Motor neuron (in vitro differentiated cells): ENCODE measurements at regions not wholly inside any gene's neighbourhood (a gene's known extent, or its start where the extent isn't known, plus 50 kb on each side); places are given as distances from the start of the nearest gene placed in this dataset.

Source experiments
- ATAC-seq, 8 experiments: fragments of 200-7000 bp; cut with Tn5 transposase; replicated peaks in 6 of 8; 2 replicates each; pipeline ENCODE4 v1.8.0; 2021; ENCODE audit warnings: mild to moderate bottlenecking in 8 of 8, moderate library complexity in 8 of 8
- H3K27ac ChIP-seq, 2 donors: fragments of 250-450 bp; sonication (Bioruptor Pico); 2 replicates each; pipeline ENCODE4 v1.9.0; 2021; ENCODE audit warnings: antibody characterized with exemption in 2 of 2, mild to moderate bottlenecking in 2 of 2, moderate library complexity in 1 of 2
- H3K4me1 ChIP-seq, 2 donors: fragments of 250-450 bp; sonication (Bioruptor Pico); replicated peaks in 1 of 2; 2 replicates each; pipeline ENCODE4 v1.6.1; 2021; ENCODE audit warnings: antibody characterized with exemption in 2 of 2, mild to moderate bottlenecking in 2 of 2, moderate library complexity in 1 of 2
- H3K4me3 ChIP-seq, 5 donors: fragments of 250-450 bp; sonication (Bioruptor Pico); 2 replicates each; pipeline ENCODE4 v1.9.0; 2021; ENCODE audit warnings: antibody characterized with exemption in 5 of 5, mild to moderate bottlenecking in 5 of 5, moderate library complexity in 4 of 5
- WGBS, 10 experiments: fragments of 450-650 bp; shearing (Covaris generic); methylation state at CpG; one replicate each; pipeline ENCODE4 v1.0.0; 2022; 5-methylcytosine and 5-hydroxymethylcytosine counted together
- in situ Hi-C, 9 experiments: fragments of 400-800 bp; cut with MboI; loops; one replicate each; pipeline ENCODE4 v1.15.0; 2021; ENCODE audit warnings: low sequenced_read_pairs in 9 of 9, low pct_unique_long_range_greater_than_20kb in 2 of 9; ENCODE audit not compliant: unreplicated experiment in 9 of 9

GRCh38 chr1:222163895-222164294 lies 384.0 kb downstream of the HHIPL2 start:
- no peak for ATAC-seq
- no peak overlapping the region for H3K27ac ChIP-seq
- in situ Hi-C loops: loop anchor here in 1 of 9 experiments (25.0 kb wide), 2 partner anchors 427 to 627 kb away; partner anchors contain the start of gene DUSP10
- WGBS, 10 experiments: 20 to 60% (median 44%) methylated on average over 1 to 2 of the region's 2 CpGs; no CpG with 5 or more reads in 4 of the 10 experiments
- H3K4me3 ChIP-seq: no peak overlapping the region
- no peaks in the 10 kb centered on the region for H3K4me1 ChIP-seq

DNA sequence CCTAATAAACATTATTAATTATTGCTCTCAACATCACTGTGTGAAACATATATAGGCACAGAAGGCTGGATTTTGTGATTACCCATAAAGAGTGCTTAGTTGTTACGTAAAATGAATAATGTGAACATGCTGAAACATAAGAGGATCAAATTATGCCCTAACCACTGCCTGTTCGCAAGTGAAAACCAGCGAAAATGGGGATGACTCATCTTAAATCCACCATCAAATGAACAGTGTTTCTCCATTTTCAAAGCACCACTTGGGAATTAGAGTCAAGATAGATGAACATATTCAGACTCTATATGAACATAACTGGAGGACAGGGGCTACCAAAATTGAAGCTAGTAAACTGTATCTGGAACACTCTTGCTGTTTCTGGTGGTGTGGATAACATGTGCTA lies 386.2 kb downstream of the HHIPL2 start:
- H3K4me3 ChIP-seq: no peak overlapping the region
- 13 to 85% (median 46%) methylated on average over 2 to 3 of the region's 3 CpGs; no CpG with 5 or more reads in 1 of the 10 experiments for WGBS, 10 experiments
- H3K27ac ChIP-seq: no peak overlapping the region
- in situ Hi-C loops: loop anchor here in 1 of 9 experiments (25.0 kb wide), 2 partner anchors 424 to 624 kb away; partner anchors contain the start of gene DUSP10
- H3K4me1 ChIP-seq: no peaks in the 10 kb centered on the region
- ATAC-seq: peak in 2 of 8 experiments; percentile 15 to 50

- H3K27ac ChIP-seq: no peak overlapping the region
- no peak for ATAC-seq
- no peak overlapping the region for H3K4me3 ChIP-seq
- WGBS, 10 experiments: 71 to 88% (median 80%) methylated on average over 1 of the region's 1 CpG; no CpG with 5 or more reads in 3 of the 10 experiments
- in situ Hi-C loops: loop anchor here in 1 of 9 experiments (25.0 kb wide), 2 partner anchors 420 to 620 kb away; partner anchors contain the start of gene DUSP10
- no peaks in the 10 kb centered on the region for H3K4me1 ChIP-seq
These were observed 390.3 kb downstream of the HHIPL2 start for GRCh38 chr1:222157612-222158011.

DNA sequence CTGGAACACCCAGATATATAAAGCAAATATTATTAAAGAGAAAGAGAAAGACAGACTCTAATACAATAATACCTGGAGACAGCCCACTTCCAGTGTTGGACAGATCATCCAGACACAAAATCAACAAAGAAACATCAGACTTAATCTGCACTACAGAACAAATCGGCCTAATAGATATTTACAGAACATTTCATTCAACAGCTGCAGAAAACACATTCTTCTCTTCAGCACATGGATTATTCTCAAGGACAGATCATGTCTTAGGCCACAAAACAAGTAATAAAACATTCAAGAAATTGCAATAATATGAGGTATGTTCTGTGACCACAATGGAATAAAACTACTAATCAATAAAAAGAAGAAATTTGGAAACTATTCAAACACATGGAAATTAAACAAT lies 398.3 kb upstream of the DUSP10 start:
- no peak for ATAC-seq
- Histone ChIP-seq H3K27ac (no peak overlapping the region), H3K4me1 (no peaks in the 10 kb centered on the region), H3K4me3 (no peak overlapping the region)
- WGBS, 10 experiments: 17 to 92% (median 69%) methylated on average over 1 of the region's 1 CpG; no CpG with 5 or more reads in 2 of the 10 experiments
- in situ Hi-C loops: loop anchor here in 1 of 9 experiments (25.0 kb wide), 1 partner anchor 322 kb away; no protein-coding TSS in a partner anchor

GRCh38 chr1:222138095-222138494 lies 396.2 kb upstream of the DUSP10 start:
- in situ Hi-C loops: loop anchor here in 1 of 9 experiments (25.0 kb wide), 1 partner anchor 324 kb away; no protein-coding TSS in a partner anchor

DNA sequence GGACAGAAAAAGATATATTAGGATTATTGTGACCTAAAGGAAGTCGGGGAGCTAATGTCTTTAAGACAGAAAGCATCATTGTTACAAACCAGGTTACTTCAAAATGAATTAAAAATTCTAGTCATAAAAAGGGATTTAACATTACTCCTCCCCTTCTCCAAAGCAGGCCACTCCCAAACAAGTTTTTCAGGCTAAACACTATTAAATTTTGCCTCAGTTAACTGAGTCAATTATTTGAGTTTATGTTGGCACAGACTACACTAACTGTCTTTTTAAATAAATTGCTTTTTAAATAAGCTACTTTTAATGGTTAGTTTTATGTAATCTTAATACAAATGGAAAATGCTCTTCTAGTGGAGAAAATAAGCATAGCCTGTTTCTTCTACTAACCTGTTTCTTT lies 395.0 kb upstream of the DUSP10 start:
- Histone ChIP-seq H3K4me3 (no peak overlapping the region), H3K27ac (no peak overlapping the region), H3K4me1 (no peaks in the 10 kb centered on the region)
- in situ Hi-C loops: loop anchor here in 1 of 9 experiments (25.0 kb wide), 1 partner anchor 325 kb away; no protein-coding TSS in a partner anchor
- ATAC-seq: no peak
- 10 to 92% (median 70%) methylated on average over 1 of the region's 1 CpG for WGBS, 10 experiments

More at GRCh38 chr1:222138095-222138494, 396.2 kb upstream of the DUSP10 start:
- Histone ChIP-seq H3K4me3 (no peak overlapping the region), H3K4me1 (no peaks in the 10 kb centered on the region), H3K27ac (no peak overlapping the region)
- no peak for ATAC-seq
- 90 to 98% (median 96%) methylated on average over 2 to 6 of the region's 15 CpGs; no CpG with 5 or more reads in 7 of the 10 experiments for WGBS, 10 experiments

DNA sequence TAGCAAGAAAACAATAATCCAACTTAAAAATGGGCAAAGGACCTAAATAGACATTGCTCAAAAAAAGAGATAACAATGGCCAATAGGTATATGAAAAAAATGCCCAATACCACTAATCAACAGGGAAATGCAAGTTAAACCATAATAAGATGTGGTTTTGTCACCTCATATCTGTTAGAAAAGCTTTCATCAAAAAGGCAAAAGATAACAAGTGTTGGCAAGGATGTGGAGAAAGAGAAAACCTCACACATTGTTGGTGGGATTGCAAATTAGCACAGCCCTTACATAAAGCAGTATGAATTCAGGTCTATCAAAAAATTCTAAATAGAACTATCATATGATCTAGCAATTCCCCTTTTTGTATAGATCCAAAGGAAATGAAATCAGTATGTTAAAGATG lies 387.2 kb upstream of the DUSP10 start:
- H3K27ac ChIP-seq: no peak overlapping the region
- no peak overlapping the region for H3K4me3 ChIP-seq
- no peaks in the 10 kb centered on the region for H3K4me1 ChIP-seq
- in situ Hi-C loops: loop anchor here in 1 of 9 experiments (25.0 kb wide), 1 partner anchor 333 kb away; no protein-coding TSS in a partner anchor
- no peak for ATAC-seq

GRCh38 chr1:222127526-222128152 lies 385.8 kb upstream of the DUSP10 start:
- no peak overlapping the region for H3K27ac ChIP-seq
- in situ Hi-C loops: loop anchor here in 1 of 9 experiments (25.0 kb wide), 1 partner anchor 335 kb away; no protein-coding TSS in a partner anchor
- no peak for ATAC-seq
- no peaks in the 10 kb centered on the region for H3K4me1 ChIP-seq
- H3K4me3 ChIP-seq: no peak overlapping the region
- 0 to 100% (median 82%) methylated on average over 1 to 3 of the region's 3 CpGs; no CpG with 5 or more reads in 2 of the 10 experiments for WGBS, 10 experiments

- in situ Hi-C loops: loop anchor here in 1 of 9 experiments (25.0 kb wide), 1 partner anchor 335 kb away; no protein-coding TSS in a partner anchor
These were observed 385.2 kb upstream of the DUSP10 start for GRCh38 chr1:222127096-222127495.

GRCh38 chr1:222126052-222126451 lies 384.2 kb upstream of the DUSP10 start:
- no peak overlapping the region for H3K4me3 ChIP-seq
- no peaks in the 10 kb centered on the region for H3K4me1 ChIP-seq
- H3K27ac ChIP-seq: no peak overlapping the region
- ATAC-seq: no peak
- 80 to 100% (median 85%) methylated on average over 1 to 4 of the region's 4 CpGs for WGBS, 10 experiments
- in situ Hi-C loops: loop anchor here in 1 of 9 experiments (25.0 kb wide), 1 partner anchor 336 kb away; no protein-coding TSS in a partner anchor

More at GRCh38 chr1:222127096-222127495, 385.2 kb upstream of the DUSP10 start:
- no peak overlapping the region for H3K27ac ChIP-seq
- ATAC-seq: no peak
- no peak overlapping the region for H3K4me3 ChIP-seq
- H3K4me1 ChIP-seq: no peaks in the 10 kb centered on the region
- 67 to 93% (median 83%) methylated on average over 1 to 2 of the region's 2 CpGs; no CpG with 5 or more reads in 2 of the 10 experiments for WGBS, 10 experiments

DNA sequence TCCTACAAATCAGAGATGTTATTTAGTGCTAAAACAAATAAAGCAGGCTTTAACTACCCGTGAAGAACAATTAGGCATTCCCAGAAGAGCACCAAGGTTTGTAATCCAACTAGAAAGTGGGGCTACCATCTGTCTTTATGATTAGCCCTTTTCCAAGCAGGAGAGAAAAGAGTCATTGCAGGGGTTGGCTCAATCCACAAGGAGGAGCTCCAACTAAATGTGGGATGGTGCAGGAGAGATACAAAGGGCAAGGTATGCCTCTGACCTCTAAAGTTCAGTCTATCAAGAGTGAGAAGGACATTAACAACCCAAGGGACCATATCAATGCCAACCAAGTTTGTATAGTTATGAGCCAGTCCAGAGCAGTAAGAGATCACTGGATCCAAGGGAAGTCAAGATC lies 382.7 kb upstream of the DUSP10 start:
- in situ Hi-C loops: loop anchor here in 1 of 9 experiments (25.0 kb wide), 1 partner anchor 338 kb away; no protein-coding TSS in a partner anchor
- WGBS, 10 experiments: 0 to 42% (median 15%) methylated on average over 1 of the region's 1 CpG; no CpG with 5 or more reads in 4 of the 10 experiments
- H3K4me1 ChIP-seq: no peaks in the 10 kb centered on the region
- no peak overlapping the region for H3K4me3 ChIP-seq
- no peak overlapping the region for H3K27ac ChIP-seq
- peak in 3 of 8 experiments; percentile 29 to 41 (median 37) for ATAC-seq

- no peaks in the 10 kb centered on the region for H3K4me1 ChIP-seq
- no peak overlapping the region for H3K4me3 ChIP-seq
- in situ Hi-C loops: no loop called here
- no peak for ATAC-seq
- 42 to 100% (median 98%) methylated on average over 1 to 2 of the region's 2 CpGs; no CpG with 5 or more reads in 2 of the 10 experiments for WGBS, 10 experiments
- H3K27ac ChIP-seq: no peak overlapping the region
These were observed 381.2 kb upstream of the DUSP10 start for GRCh38 chr1:222123111-222123510.

- Histone ChIP-seq H3K4me3 (no peak overlapping the region), H3K4me1 (no peaks in the 10 kb centered on the region), H3K27ac (no peak overlapping the region)
- ATAC-seq: no peak
- in situ Hi-C loops: no loop called here
- 61 to 100% (median 78%) methylated on average over 1 to 2 of the region's 2 CpGs; no CpG with 5 or more reads in 2 of the 10 experiments for WGBS, 10 experiments
These were observed 375.9 kb upstream of the DUSP10 start for GRCh38 chr1:222117809-222118208.
